Endodermal cell (in vitro differentiated cells): ENCODE measurements at regions not wholly inside any gene's neighbourhood (a gene's known extent, or its start where the extent isn't known, plus 50 kb on each side); places are given as distances from the start of the nearest gene placed in this dataset.
"Not testable (repeated sequence)": the region's sequence is repeated elsewhere in the genome, so short reads cannot be mapped to it uniquely, and the experiment has no call there.

Experiments used
- DNase-seq: peaks from one replicate; pipeline ENCODE4 v3.0.0-alpha.2; 2017
- H3K27ac ChIP-seq: 2 replicates; pipeline ENCODE4 v1.5.1; 2013; ENCODE audit warnings: mild to moderate bottlenecking, low read depth, low read length, moderate library complexity
- H3K27me3 ChIP-seq: 2 replicates; pipeline ENCODE4 v1.6.1; 2013; ENCODE audit warnings: mild to moderate bottlenecking, low read length, moderate library complexity; ENCODE audit not compliant: insufficient read depth, control insufficient read depth, poor library complexity, severe bottlenecking
- H3K36me3 ChIP-seq: 2 replicates; pipeline ENCODE4 v1.7.0; 2013; ENCODE audit warnings: mild to moderate bottlenecking, low read length, moderate library complexity; ENCODE audit not compliant: control insufficient read depth, insufficient read depth
- H3K4me1 ChIP-seq: one replicate; pipeline ENCODE4 v1.7.0; 2013; ENCODE audit warnings: low read length; ENCODE audit not compliant: control insufficient read depth, insufficient read depth
- H3K4me3 ChIP-seq: 2 replicates; pipeline ENCODE4 v1.5.1; 2013; ENCODE audit warnings: mild to moderate bottlenecking, low read length, moderate library complexity
- H3K9ac ChIP-seq: 2 replicates; pipeline ENCODE4 v1.6.1; 2013; ENCODE audit warnings: mild to moderate bottlenecking, low read length, moderate library complexity; ENCODE audit not compliant: poor library complexity, severe bottlenecking; ENCODE audit errors: extremely low read depth
- H3K9me3 ChIP-seq: 2 replicates; pipeline ENCODE4 v1.6.1; 2013; ENCODE audit warnings: mild to moderate bottlenecking, low read length, moderate library complexity; ENCODE audit not compliant: control insufficient read depth
- H3K27ac Mint-ChIP-seq: 2 replicates; pipeline ENCODE4 v1.8.0; 2020; ENCODE audit warnings: mixed read lengths
- H3K27me3 Mint-ChIP-seq: 2 replicates; pipeline ENCODE4 v1.8.0; 2021; ENCODE audit warnings: mild to moderate bottlenecking, mixed read lengths; ENCODE audit not compliant: insufficient read depth
- H3K36me3 Mint-ChIP-seq: 2 replicates; pipeline ENCODE4 v1.8.0; 2020; ENCODE audit warnings: low read depth, mixed read lengths
- H3K4me1 Mint-ChIP-seq: 2 replicates; pipeline ENCODE4 v1.8.0; 2020; ENCODE audit warnings: mixed read lengths
- H3K4me3 Mint-ChIP-seq: 2 replicates; pipeline ENCODE4 v1.8.0; 2020; ENCODE audit warnings: mild to moderate bottlenecking, moderate library complexity, mixed read lengths
- H3K9me3 Mint-ChIP-seq: 2 replicates; pipeline ENCODE4 v1.8.0; 2020; ENCODE audit warnings: mild to moderate bottlenecking, mixed read lengths
- CTCF ChIP-seq: fragments of 200-600 bp; sonication (generic); conservative IDR thresholded peaks from 2 replicates; pipeline ENCODE4 v1.5.0; 2021; ENCODE audit warnings: antibody characterized with exemption, mild to moderate bottlenecking
- WGBS, 2 experiments: methylation state at CpG; one replicate each; pipeline versions ENCODE4 v1.1.5 to v1.1.7; 2013; ENCODE audit warnings: missing lambda C conversion rate in 2 of 2, mixed read lengths in 1 of 2; ENCODE audit not compliant: insufficient coverage in 1 of 2, insufficient read length in 1 of 2; 5-methylcytosine and 5-hydroxymethylcytosine counted together

- Histone ChIP-seq H3K4me1 (no peaks in the 10 kb centered on the region), H3K27me3 (no peaks in the 10 kb centered on the region), H3K4me3 (no peak overlapping the region), H3K36me3 (no peaks in the 10 kb centered on the region), H3K9me3 (peaks cover 9% of the 10 kb centered on the region), H3K27ac (no peak overlapping the region), H3K9ac (no peak overlapping the region)
- TF ChIP-seq CTCF, result peak; percentile 90
- H3K27me3 Mint-ChIP-seq, result no peaks in the 10 kb centered on the region
- no peak overlapping the region for H3K27ac Mint-ChIP-seq
- peaks cover 9% of the 10 kb centered on the region for H3K9me3 Mint-ChIP-seq
- H3K4me1 Mint-ChIP-seq, result peaks cover 12% of the 10 kb centered on the region
- no peak overlapping the region for H3K4me3 Mint-ChIP-seq
- H3K36me3 Mint-ChIP-seq, result no peaks in the 10 kb centered on the region
- peak; percentile 92 for DNase-seq
- 74% methylated on average over 11 to 15 of the region's 15 CpGs for WGBS, 2 experiments
These were observed 98.5 kb downstream of the TNFRSF13B start for GRCh38 chr17:16873174-16874035.

DNA sequence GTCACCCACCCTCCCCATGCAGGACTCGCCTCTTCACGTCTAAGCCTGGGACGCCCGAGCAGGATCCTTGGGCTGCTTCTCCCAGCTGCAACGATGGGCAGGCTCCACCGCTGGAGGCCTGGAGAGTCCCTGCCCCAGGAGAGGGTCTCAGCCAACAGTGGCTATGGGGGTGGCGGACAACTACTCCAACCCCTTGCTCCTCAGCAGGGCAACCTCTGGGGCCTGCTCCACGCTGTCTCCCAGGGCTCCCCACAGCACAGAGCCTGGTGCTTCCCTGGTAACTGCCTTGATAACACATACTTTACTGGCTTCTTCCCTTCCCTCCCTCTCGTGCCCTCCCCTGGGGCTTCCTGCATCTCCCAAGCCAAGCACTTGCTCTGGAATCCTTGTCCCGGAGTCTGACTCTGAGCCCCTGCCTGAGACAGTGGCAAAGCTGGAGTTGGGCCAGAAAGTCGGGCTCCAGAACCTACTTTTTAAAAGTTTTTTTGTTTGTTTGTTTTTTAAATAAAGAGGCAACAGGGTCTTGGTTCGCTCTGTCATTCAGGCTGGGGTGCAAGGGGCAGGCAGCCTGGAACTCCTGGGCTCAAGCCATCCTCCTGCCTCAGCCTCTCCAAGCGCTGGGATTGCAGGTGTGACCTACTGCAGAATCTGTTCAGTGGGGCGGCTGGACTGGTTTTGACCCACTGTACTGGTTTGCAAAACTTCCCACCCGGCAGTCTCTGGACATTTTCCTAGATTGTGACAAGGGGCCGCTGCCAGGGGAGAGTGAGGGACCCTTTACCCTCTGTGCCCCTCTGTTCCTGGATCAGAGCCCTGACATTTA is 99.4 kb downstream of the TNFRSF13B start:
- Histone ChIP-seq H3K36me3 (no peaks in the 10 kb centered on the region), H3K4me3 (no peak overlapping the region), H3K27ac (no peak overlapping the region), H3K27me3 (no peaks in the 10 kb centered on the region), H3K4me1 (no peaks in the 10 kb centered on the region), H3K9me3 (peaks cover 6% of the 10 kb centered on the region), H3K9ac (no peak overlapping the region)
- DNase-seq, result peak; percentile 51
- no peaks in the 10 kb centered on the region for H3K27me3 Mint-ChIP-seq
- 89 to 92% methylated on average over 13 to 16 of the region's 16 CpGs for WGBS, 2 experiments
- TF ChIP-seq CTCF, result no peak
- peaks cover 12% of the 10 kb centered on the region for H3K4me1 Mint-ChIP-seq
- H3K36me3 Mint-ChIP-seq, result no peaks in the 10 kb centered on the region
- H3K9me3 Mint-ChIP-seq, result peaks cover 4% of the 10 kb centered on the region
- no peak overlapping the region for H3K27ac Mint-ChIP-seq
- no peak overlapping the region for H3K4me3 Mint-ChIP-seq

DNA sequence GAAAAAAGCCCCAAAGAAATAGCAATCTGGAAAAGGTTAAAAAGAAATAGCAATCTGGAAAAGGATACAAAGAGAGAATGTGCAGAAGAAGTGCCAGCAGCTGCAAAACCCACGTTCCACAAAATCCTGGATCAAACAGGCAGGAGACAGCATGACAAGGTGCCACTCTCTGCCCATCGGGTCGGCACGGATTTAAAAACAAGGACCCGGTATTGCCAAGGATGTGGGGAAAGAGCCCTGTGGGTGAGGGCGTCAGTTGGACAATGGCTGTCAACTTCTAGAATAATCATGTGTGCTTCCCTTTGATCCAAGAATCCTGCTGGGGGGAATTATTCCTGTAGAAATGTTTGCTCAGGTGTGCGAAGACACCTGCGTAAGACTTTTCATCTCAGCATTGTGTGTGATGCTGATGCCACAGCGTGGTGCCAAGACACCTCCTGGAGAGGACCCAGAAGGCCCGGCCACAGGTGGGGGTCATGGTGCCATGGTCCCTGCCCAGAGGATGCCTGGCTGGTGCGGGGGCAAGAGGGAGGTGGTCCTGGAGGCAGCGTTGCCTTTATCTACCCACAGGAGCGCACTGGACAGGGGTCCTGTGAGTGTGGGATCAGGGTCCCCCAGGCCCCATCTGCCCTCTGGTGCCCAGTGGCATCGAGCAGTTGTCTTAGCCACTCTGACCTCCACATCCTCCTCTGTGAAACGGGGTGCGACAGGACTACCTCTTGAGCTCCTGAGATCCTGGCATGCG is 100.3 kb downstream of the TNFRSF13B start:
- not testable (repeated sequence) for H3K27me3 ChIP-seq, H3K27ac ChIP-seq, H3K9me3 Mint-ChIP-seq, H3K27me3 Mint-ChIP-seq, H3K4me1 ChIP-seq, H3K9me3 ChIP-seq, H3K4me3 Mint-ChIP-seq, H3K9ac ChIP-seq, H3K36me3 ChIP-seq, H3K27ac Mint-ChIP-seq, H3K4me3 ChIP-seq, H3K36me3 Mint-ChIP-seq
- peaks cover 12% of the 10 kb centered on the region for H3K4me1 Mint-ChIP-seq
- 91 to 94% methylated on average over 17 of the region's 17 CpGs for WGBS, 2 experiments
- DNase-seq, result peak; percentile 36
